Neuronal stem cell (in vitro differentiated cells): ENCODE measurements at regions not wholly inside any gene's neighbourhood (a gene's known extent, or its start where the extent isn't known, plus 50 kb on each side); places are given as distances from the start of the nearest gene placed in this dataset.

ENCODE experiments used
- DNase-seq: peaks from one replicate; pipeline ENCODE4 v3.0.0-alpha.2; 2013; ENCODE audit warnings: low spot score
- H2AFZ ChIP-seq: one replicate; pipeline ENCODE4 v1.6.1; 2013; ENCODE audit warnings: mild to moderate bottlenecking, low read length, inconsistent platforms
- H2AK5ac ChIP-seq: 2 replicates; pipeline ENCODE4 v1.6.1; 2013; ENCODE audit warnings: low read depth, mild to moderate bottlenecking, inconsistent platforms, low read length, moderate library complexity, mixed read lengths
- H2BK120ac ChIP-seq: 2 replicates; pipeline ENCODE4 v1.6.1; 2013; ENCODE audit warnings: low read depth, mild to moderate bottlenecking, inconsistent platforms, low read length, moderate library complexity, mixed read lengths
- H2BK12ac ChIP-seq: one replicate; pipeline ENCODE4 v1.6.1; 2013; ENCODE audit warnings: low read length, inconsistent platforms
- H2BK15ac ChIP-seq: 2 replicates; pipeline ENCODE4 v1.6.1; 2013; ENCODE audit warnings: mild to moderate bottlenecking, low read length, inconsistent platforms, mixed read lengths
- H2BK5ac ChIP-seq: one replicate; pipeline ENCODE4 v1.6.1; 2013; ENCODE audit warnings: inconsistent platforms, mild to moderate bottlenecking, low read length, moderate library complexity
- H3K14ac ChIP-seq: one replicate; pipeline ENCODE4 v1.6.1; 2013; ENCODE audit warnings: low read length, inconsistent platforms
- H3K18ac ChIP-seq: 2 replicates; pipeline ENCODE4 v1.6.1; 2013; ENCODE audit warnings: low read length, inconsistent platforms
- H3K23ac ChIP-seq: 2 replicates; pipeline ENCODE4 v1.6.1; 2013; ENCODE audit warnings: low read depth, mild to moderate bottlenecking, mixed read lengths, low read length, inconsistent platforms; ENCODE audit not compliant: poor library complexity
- H3K27ac ChIP-seq: replicated peaks from 3 replicates; pipeline ENCODE4 v1.5.1; 2013; ENCODE audit warnings: low read length, inconsistent platforms
- H3K27me3 ChIP-seq, 3 experiments: 2 replicates each; pipeline ENCODE4 v1.6.1; 2013; ENCODE audit warnings: low read length in 3 of 3, mild to moderate bottlenecking in 2 of 3, inconsistent platforms in 1 of 3, low read depth in 1 of 3, mixed read lengths in 1 of 3, moderate library complexity in 1 of 3; ENCODE audit not compliant: control insufficient read depth in 3 of 3, insufficient read depth in 3 of 3
- H3K36me3 ChIP-seq, 2 donors: replicated peaks in 1 of 2; 2 replicates each; pipeline ENCODE4 v1.6.1; 2013; ENCODE audit warnings: low read length in 2 of 2; ENCODE audit not compliant: control insufficient read depth in 2 of 2, insufficient read depth in 2 of 2
- H3K4ac ChIP-seq: 2 replicates; pipeline ENCODE4 v1.6.1; 2013; ENCODE audit warnings: inconsistent platforms, mild to moderate bottlenecking, low read length, moderate library complexity
- H3K4me1 ChIP-seq, 2 donors: 1 replicate in 1 of 2; 2 replicates in 1 of 2; pipeline ENCODE4 v1.6.1; 2013; ENCODE audit warnings: low read length in 2 of 2, low read depth in 1 of 2; ENCODE audit not compliant: control insufficient read depth in 2 of 2, insufficient read depth in 1 of 2
- H3K4me2 ChIP-seq: one replicate; pipeline ENCODE4 v1.6.1; 2013; ENCODE audit warnings: mild to moderate bottlenecking, low read length, inconsistent platforms; ENCODE audit not compliant: insufficient read depth, poor library complexity, severe bottlenecking
- H3K4me3 ChIP-seq, 2 donors: 2 replicates each; pipeline ENCODE4 v1.5.1; 2013; ENCODE audit warnings: low read length in 2 of 2, mild to moderate bottlenecking in 2 of 2, inconsistent platforms in 1 of 2, moderate library complexity in 1 of 2
- H3K79me1 ChIP-seq: one replicate; pipeline ENCODE4 v1.6.1; 2013; ENCODE audit warnings: low read depth, mild to moderate bottlenecking, inconsistent platforms, low read length, moderate library complexity
- H3K9ac ChIP-seq: one replicate; pipeline ENCODE4 v1.6.1; 2013; ENCODE audit warnings: mild to moderate bottlenecking, low read depth, low read length, inconsistent platforms; ENCODE audit not compliant: poor library complexity
- H3K9me3 ChIP-seq, 2 donors: replicated peaks in 1 of 2; 2 replicates each; pipeline versions ENCODE3 to v1.6.1; 2013; ENCODE audit warnings: low read length in 2 of 2, mild to moderate bottlenecking in 2 of 2, inconsistent platforms in 1 of 2, low read depth in 1 of 2, mixed read lengths in 1 of 2, moderate library complexity in 1 of 2; ENCODE audit not compliant: control insufficient read depth in 2 of 2, insufficient read depth in 1 of 2
- H4K8ac ChIP-seq: one replicate; pipeline ENCODE4 v1.6.1; 2013; ENCODE audit warnings: low read depth, mild to moderate bottlenecking, inconsistent platforms, low read length, moderate library complexity
- H4K91ac ChIP-seq: one replicate; pipeline ENCODE4 v1.6.1; 2013; ENCODE audit warnings: low read length, low read depth, mild to moderate bottlenecking, inconsistent platforms; ENCODE audit not compliant: poor library complexity
- WGBS, 2 donors: extraction: QIAGEN DNeasy Blood & Tissue Kit; methylation state at CpG; one replicate each; pipeline ENCODE4 v1.1.7; 2013; ENCODE audit warnings: missing lambda C conversion rate in 2 of 2, mixed read lengths in 1 of 2; ENCODE audit not compliant: insufficient read length in 2 of 2, insufficient replicate concordance in 1 of 2; ENCODE audit errors: extremely low coverage in 2 of 2; 5-methylcytosine and 5-hydroxymethylcytosine counted together

DNA sequence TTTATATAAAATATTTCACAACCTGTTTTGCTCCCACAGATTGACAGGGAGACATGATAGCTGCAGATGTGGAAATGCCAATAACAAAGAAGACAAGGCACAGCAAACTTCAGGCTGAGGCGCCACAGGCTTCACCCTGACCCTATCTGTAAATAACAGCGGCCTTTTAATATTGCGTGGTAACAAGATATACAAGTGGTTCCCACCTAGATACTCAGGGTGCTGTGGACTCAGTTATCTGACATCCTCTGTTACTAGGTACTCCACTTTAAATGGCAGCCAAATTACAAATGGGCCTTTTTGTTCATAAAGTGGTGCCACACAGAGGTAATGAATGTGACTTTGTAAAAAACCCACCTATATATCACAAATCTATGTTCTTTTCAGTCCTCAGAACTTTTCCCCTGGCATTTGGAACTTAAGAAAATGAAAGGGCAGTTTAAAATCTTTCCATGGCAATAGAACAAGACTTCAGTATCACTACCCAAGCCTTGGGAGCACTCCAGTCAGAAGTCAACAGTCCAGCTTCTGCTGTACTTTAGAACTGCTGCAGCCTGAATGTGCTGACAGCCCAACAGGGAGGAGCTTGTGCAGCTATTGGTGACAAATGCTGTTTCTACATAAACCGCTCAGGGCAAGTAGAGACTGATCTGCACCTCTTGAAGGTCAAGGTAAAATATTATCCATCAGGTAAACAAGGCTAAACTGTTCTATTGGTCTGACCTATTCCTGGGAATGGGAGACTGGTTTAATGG lies 86.2 kb upstream of the DCD start:
- no peak for DNase-seq
- WGBS, 2 donors: no CpG with 5 or more reads among the region's 4 CpGs
- Histone ChIP-seq H3K27me3 (no peaks in the 10 kb centered on the region), H3K4me3 (no peak overlapping the region), H3K4ac (no peak overlapping the region), H2AFZ (no peak overlapping the region), H3K23ac (no peak overlapping the region), H4K91ac (no peak overlapping the region), H3K18ac (no peak overlapping the region), H2BK120ac (no peak overlapping the region), H4K8ac (no peak overlapping the region), H3K79me1 (no peaks in the 10 kb centered on the region), H3K36me3 (no peaks in the 10 kb centered on the region), H3K9ac (no peak overlapping the region), H3K4me2 (no peak overlapping the region), H3K9me3 (no peaks in the 10 kb centered on the region), H2BK15ac (no peak overlapping the region), H2AK5ac (no peak overlapping the region), H2BK12ac (no peak overlapping the region), H3K4me1 (no peaks in the 10 kb centered on the region), H3K27ac (no peak overlapping the region), H3K14ac (no peak overlapping the region), H2BK5ac (no peak overlapping the region)

GRCh38 chr12:54725233-54725843 lies 77.2 kb upstream of the DCD start:
- Histone ChIP-seq H2BK15ac (no peak overlapping the region), H3K23ac (no peak overlapping the region), H3K27me3 (no peaks in the 10 kb centered on the region), H3K27ac (no peak overlapping the region), H3K9ac (no peak overlapping the region), H3K9me3 (peaks cover 0 to 3% of the 10 kb centered on the region in 2 donors), H4K91ac (no peak overlapping the region), H3K4ac (no peak overlapping the region), H3K79me1 (no peaks in the 10 kb centered on the region), H3K18ac (no peak overlapping the region), H2BK12ac (no peak overlapping the region), H3K14ac (no peak overlapping the region), H4K8ac (no peak overlapping the region), H2AFZ (no peak overlapping the region), H3K4me2 (no peak overlapping the region), H3K4me3 (no peak overlapping the region), H2BK120ac (no peak overlapping the region), H3K36me3 (no peaks in the 10 kb centered on the region), H2AK5ac (no peak overlapping the region), H2BK5ac (no peak overlapping the region), H3K4me1 (peaks cover 0 to 2% of the 10 kb centered on the region in 2 donors)
- no CpG with 5 or more reads among the region's 5 CpGs for WGBS, 2 donors
- DNase-seq: no peak

- H2BK120ac ChIP-seq: no peak overlapping the region
- no peak overlapping the region for H2AK5ac ChIP-seq
- H3K9me3 ChIP-seq: peaks cover 0 to 3% of the 10 kb centered on the region in 2 donors
- no peak overlapping the region for H3K4me3 ChIP-seq
- H3K36me3 ChIP-seq: no peaks in the 10 kb centered on the region
- H2BK12ac ChIP-seq: no peak overlapping the region
- no peak overlapping the region for H3K18ac ChIP-seq
- no peak overlapping the region for H3K27ac ChIP-seq
- H2BK15ac ChIP-seq: no peak overlapping the region
- H3K4ac ChIP-seq: no peak overlapping the region
- no peak overlapping the region for H2AFZ ChIP-seq
- no peak overlapping the region for H3K4me2 ChIP-seq
- no peak overlapping the region for H2BK5ac ChIP-seq
- no peak overlapping the region for H3K14ac ChIP-seq
- H3K79me1 ChIP-seq: no peaks in the 10 kb centered on the region
- H4K8ac ChIP-seq: no peak overlapping the region
- H3K9ac ChIP-seq: no peak overlapping the region
- DNase-seq: no peak
- no peak overlapping the region for H3K23ac ChIP-seq
- peaks cover 0 to 2% of the 10 kb centered on the region in 2 donors for H3K4me1 ChIP-seq
- no peak overlapping the region for H4K91ac ChIP-seq
- no peaks in the 10 kb centered on the region for H3K27me3 ChIP-seq
- whole genome bisulfite sequencing, 2 donors: no CpG with 5 or more reads among the region's 5 CpGs
Observed at GRCh38 chr12:54723379-54724256, 75.5 kb upstream of the DCD start.

GRCh38 chr12:54721312-54721711 lies 73.1 kb upstream of the DCD start:
- Histone ChIP-seq H2BK5ac (no peak overlapping the region), H3K4me3 (no peak overlapping the region), H2AFZ (no peak overlapping the region), H2BK15ac (no peak overlapping the region), H4K8ac (no peak overlapping the region), H2BK120ac (no peak overlapping the region), H3K14ac (no peak overlapping the region), H3K27me3 (no peaks in the 10 kb centered on the region), H3K9me3 (no peaks in the 10 kb centered on the region), H2BK12ac (no peak overlapping the region), H3K23ac (no peak overlapping the region), H3K4ac (no peak overlapping the region), H3K4me1 (peaks cover 0 to 2% of the 10 kb centered on the region in 2 donors), H3K27ac (no peak overlapping the region), H3K4me2 (no peak overlapping the region), H3K36me3 (no peaks in the 10 kb centered on the region), H3K9ac (no peak overlapping the region), H4K91ac (no peak overlapping the region), H2AK5ac (no peak overlapping the region), H3K18ac (no peak overlapping the region), H3K79me1 (no peaks in the 10 kb centered on the region)
- DNase-seq: no peak
- WGBS, 2 donors: 100% methylated on average over 1 of the region's 3 CpGs; no CpG with 5 or more reads in 1 of the 2 donors
